ENCODE measurements at regions not wholly inside any gene's neighbourhood (a gene's known extent, or its start where the extent isn't known, plus 50 kb on each side); places are given as distances from the start of the nearest gene placed in this dataset.

- POLR2A ChIA-PET = no interaction called here
- H3K36me3 Mint-ChIP-seq = no peaks in the 10 kb centered on the region
- no peak overlapping the region for H3K27ac Mint-ChIP-seq
- DNase-seq (ENCODE audit: low spot score) (no peak), ATAC-seq (no peak)
- no peak for TF ChIP-seq ZNF281 (CRISPR knock-in tag; IDR thresholded peaks at IDR 0.05)
- no peak for TF ChIP-seq ZNF423 (CRISPR knock-in tag; IDR thresholded peaks at IDR 0.05)
- TF ChIP-seq FOXJ3 (CRISPR knock-in tag; IDR thresholded peaks at IDR 0.05; ENCODE audit: borderline replicate concordance) = no peak
- TF ChIP-seq CREB1 (CRISPR knock-in tag; IDR thresholded peaks at IDR 0.05) = no peak
- no peak for TF ChIP-seq ZSCAN18 (CRISPR knock-in tag; IDR thresholded peaks at IDR 0.05)
- TF ChIP-seq E2F5 (CRISPR knock-in tag; IDR thresholded peaks at IDR 0.05) = no peak
- TF ChIP-seq ATF2 (CRISPR knock-in tag; IDR thresholded peaks at IDR 0.05; ENCODE audit: borderline replicate concordance, low read depth) = no peak
- TF ChIP-seq ZNF396 (CRISPR knock-in tag; IDR thresholded peaks at IDR 0.05; ENCODE audit: borderline replicate concordance) = no peak
- no peak for TF ChIP-seq SMAD3 (CRISPR knock-in tag; IDR thresholded peaks at IDR 0.05; ENCODE audit: borderline replicate concordance)
- TF ChIP-seq TEAD4 (CRISPR knock-in tag; IDR thresholded peaks at IDR 0.05) = no peak
- TF ChIP-seq NFYB (CRISPR knock-in tag; conservative IDR thresholded peaks at IDR 0.05; ENCODE audit: low read depth) = no peak
- TF ChIP-seq FOXP1 (CRISPR knock-in tag; IDR thresholded peaks at IDR 0.05; ENCODE audit: borderline replicate concordance) = no peak
- CTCF ChIA-PET = no interaction called here
- H3K27me3 Mint-ChIP-seq (ENCODE audit: low read depth) = no peaks in the 10 kb centered on the region
- H3K4me1 Mint-ChIP-seq = peaks cover 24% of the 10 kb centered on the region
- H3K9me3 Mint-ChIP-seq = 0 out of 2 replicates have a peak, but pooled peaks cover 3% of the 10 kb centered on the region
- no peak overlapping the region for H3K4me3 Mint-ChIP-seq
Measured at GRCh38 chr5:122615146-122615545, 159.7 kb upstream of the SNX2 start.

GRCh38 chr5:122615832-122616231 lies 159.0 kb upstream of the SNX2 start:
- DNase-seq (ENCODE audit: low spot score) (no peak), ATAC-seq (no peak)
- 0 out of 2 replicates have a peak, but pooled peaks cover 3% of the 10 kb centered on the region for H3K9me3 Mint-ChIP-seq
- H3K27me3 Mint-ChIP-seq (ENCODE audit: low read depth) = no peaks in the 10 kb centered on the region
- H3K4me1 Mint-ChIP-seq = peaks cover 24% of the 10 kb centered on the region
- POLR2A ChIA-PET = no interaction called here
- H3K36me3 Mint-ChIP-seq = no peaks in the 10 kb centered on the region
- no peak overlapping the region for H3K4me3 Mint-ChIP-seq
- H3K27ac Mint-ChIP-seq = no peak overlapping the region
- CTCF ChIA-PET = no interaction called here
- TF ChIP-seq NFYB (CRISPR knock-in tag; conservative IDR thresholded peaks at IDR 0.05; ENCODE audit: low read depth) (no peak), GRHL2 (CRISPR knock-in tag; IDR thresholded peaks at IDR 0.05; ENCODE audit: insufficient replicate concordance, severe bottlenecking) (no peak), ZBTB43 (CRISPR knock-in tag; IDR thresholded peaks at IDR 0.05) (no peak), ELF4 (CRISPR knock-in tag; IDR thresholded peaks at IDR 0.05; ENCODE audit: low read depth) (no peak), E2F5 (CRISPR knock-in tag; IDR thresholded peaks at IDR 0.05) (no peak), PRRX2 (CRISPR knock-in tag; IDR thresholded peaks at IDR 0.05) (no peak), ZNF281 (CRISPR knock-in tag; IDR thresholded peaks at IDR 0.05) (no peak), PRDM15 (CRISPR knock-in tag; IDR thresholded peaks at IDR 0.05) (no peak), CDX4 (CRISPR knock-in tag; IDR thresholded peaks at IDR 0.05; ENCODE audit: borderline replicate concordance) (no peak)

Data from WTC11 (cell line).